Erythroblast (primary cell): ENCODE measurements at regions not wholly inside any gene's neighbourhood (a gene's known extent, or its start where the extent isn't known, plus 50 kb on each side); places are given as distances from the start of the nearest gene placed in this dataset.

Experiments used
- GATA1 ChIP-seq: IDR thresholded peaks from 2 replicates; pipeline ENCODE4 v1.6.1; 2011; ENCODE audit warnings: low read depth, mild to moderate bottlenecking, control low read depth, low read length, moderate library complexity
- POLR2A ChIP-seq: IDR thresholded peaks from 2 replicates; pipeline ENCODE4 v1.6.1; 2011; ENCODE audit warnings: mild to moderate bottlenecking, low read length

DNA sequence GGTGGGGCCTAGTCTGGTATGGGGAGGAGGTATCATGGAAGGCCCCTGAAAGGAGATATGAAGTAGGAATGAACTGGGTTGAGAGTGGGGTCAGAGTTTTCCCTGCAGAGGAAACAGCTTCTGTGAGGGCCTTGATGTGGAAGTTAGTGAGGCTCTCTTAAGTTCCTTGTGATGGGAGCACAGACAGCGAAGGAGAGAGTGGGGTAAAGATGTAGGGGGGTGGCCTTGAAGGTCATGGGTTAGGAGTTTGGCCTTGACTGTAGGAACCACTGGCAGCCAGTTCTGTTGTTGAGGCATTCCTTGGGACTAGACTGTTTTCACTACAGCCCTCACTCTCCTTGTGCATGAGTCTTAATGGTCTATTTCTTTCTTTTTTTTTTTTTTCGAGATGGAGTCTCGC lies 77.8 kb upstream of the NMNAT3 start:
- TF ChIP-seq POLR2A (no peak), GATA1 (no peak)
